Heart left ventricle (tissue), 16 donors: ENCODE measurements at regions not wholly inside any gene's neighbourhood (a gene's known extent, or its start where the extent isn't known, plus 50 kb on each side); places are given as distances from the start of the nearest gene placed in this dataset.
A peak's percentile ranks its signal among the peaks of the same experiment; 100 is the strongest.

Source experiments
- ATAC-seq, 4 donors: fragments of 200-7000 bp; cut with Tn5 transposase; one replicate each; pipeline ENCODE4 v1.9.1; 2020 to 2022; ENCODE audit warnings: moderate library complexity in 4 of 4, mild to moderate bottlenecking in 3 of 4, moderate number of reproducible peaks in 1 of 4
- DNase-seq, 5 donors: peaks; one replicate each; pipeline ENCODE4 v3.0.0-alpha.2; 2020
- H3K27ac ChIP-seq, 12 donors: fragments of 200-600 bp; sonication (generic) in 4 of 12; one replicate each; pipeline versions ENCODE4 v1.5.0 to v1.8.0; 2016 to 2022; ENCODE audit warnings: mild to moderate bottlenecking in 2 of 12
- H3K27me3 ChIP-seq, 9 donors: fragments of 200-600 bp; sonication (generic) in 2 of 9; one replicate each; pipeline versions ENCODE4 v1.5.1 to v1.8.0; 2016 to 2022; ENCODE audit warnings: mild to moderate bottlenecking in 3 of 9
- H3K36me3 ChIP-seq, 9 donors: fragments of 200-600 bp; sonication (generic) in 2 of 9; one replicate each; pipeline versions ENCODE4 v1.5.0 to v1.8.0; 2018 to 2022; ENCODE audit warnings: mild to moderate bottlenecking in 2 of 9
- H3K4me1 ChIP-seq, 12 donors: fragments of 200-600 bp; sonication (generic) in 4 of 12; one replicate each; pipeline versions ENCODE4 v1.5.0 to v1.8.0; 2016 to 2022; ENCODE audit warnings: mild to moderate bottlenecking in 3 of 12
- H3K4me3 ChIP-seq, 12 donors: fragments of 200-600 bp; sonication (generic) in 4 of 12; one replicate each; pipeline versions ENCODE4 v1.5.0 to v1.8.0; 2017 to 2022; ENCODE audit warnings: mild to moderate bottlenecking in 9 of 12, moderate library complexity in 4 of 12
- H3K9me3 ChIP-seq, 12 donors: fragments of 200-600 bp; sonication (generic) in 4 of 12; one replicate each; pipeline versions ENCODE4 v1.5.0 to v1.8.0; 2016 to 2022; ENCODE audit warnings: mild to moderate bottlenecking in 1 of 12
- POLR2A ChIP-seq, 2 donors: fragments of 450-650 bp; IDR thresholded peaks; one replicate each; pipeline ENCODE4 v1.6.1; 2017; ENCODE audit warnings: antibody characterized with exemption in 2 of 2, mild to moderate bottlenecking in 2 of 2, moderate library complexity in 2 of 2
- WGBS, 4 donors: extraction: QIAGEN DNeasy Blood & Tissue Kit in 2 of 4; methylation state at CpG; one replicate each; pipeline versions ENCODE4 v1.1.5 to v1.1.7; 2013 to 2018; 5-methylcytosine and 5-hydroxymethylcytosine counted together
- intact Hi-C, 10 donors: fragments of 100-400 bp; cut with DNase I; formaldehyde crosslinking; loops; one replicate each; pipeline versions ENCODE4 v1.11.1 to v1.14.2; 2022
- TF ChIP-seq, protein P1 (sequence below), 12 donors: fragments of 200-600 bp; sonication (generic) in 4 of 12; IDR thresholded peaks; one replicate each; pipeline versions ENCODE4 v1.5.0 to v1.8.0; 2018 to 2022; ENCODE audit warnings: antibody characterized with exemption in 12 of 12, mild to moderate bottlenecking in 5 of 12
- donor health status: ischemic (EF 13 %, LVEDD 7.1; RV severe dilation, severe dysfunction).
- donor health status: healthy with polysubstance abuse.
- donor health status: DM: no; HTN: yes; CAD: no.
- donor health status: DM: no; HTN: no; CAD: no.
- donor health status: ischemic (EF 25% LVEDD 6.9; RV normal size, moderate dysfunction).
- donor health status: ischemic (EF 25% LVEDD 5.7; RV mildly dilated, moderate dysfunction).
- donor health status: healthy.
- donor health status: DM: yes; HTN: yes; CAD: no.
- donor health status: ischemic (EF 35%, LVEDD 5.7; RV mildly dilated, moderate dysfunction).
- donor health status: nonischemic (EF 11% LVEDD 7.7; RV severe dilation, severe dysfunction).
- donor health status: DM: yes; HTN: yes; CAD: no.
- donor health status: PGD.
- donor health status: ischemic (EF 29% LVEDD 5.4; RV normal size, mild dysfunction).
- donor health status: nonischemic (EF 23%, LVEDD 6.1; RV moderate dilation, normal function).

DNA sequence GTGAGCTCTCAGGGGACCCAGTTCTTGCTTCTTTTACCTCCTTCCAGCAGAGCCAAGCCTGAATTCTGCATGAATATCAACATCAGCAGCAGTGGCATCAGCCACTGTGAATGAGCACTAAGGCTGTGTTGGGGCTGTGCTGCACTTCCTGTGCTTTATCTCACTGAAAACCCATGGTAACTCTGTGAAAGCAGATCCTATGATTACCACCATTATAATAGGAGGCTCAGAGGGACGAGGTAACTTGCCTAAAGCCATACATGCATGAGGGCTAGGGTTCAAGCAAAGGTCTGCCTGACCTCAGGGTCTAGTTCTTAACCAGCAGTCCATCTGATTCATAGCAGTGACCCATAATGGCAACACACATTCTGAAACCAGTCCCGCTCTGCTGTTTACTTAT, 60.5 kb upstream of the RAPGEF1 start:
- Histone ChIP-seq H3K4me3 (no peak overlapping the region), H3K36me3 (no peaks in the 10 kb centered on the region), H3K4me1 (no peaks in the 10 kb centered on the region), H3K27me3 (peaks cover 0 to 22% (median 2%) of the 10 kb centered on the region in 9 donors), H3K9me3 (no peaks in the 10 kb centered on the region), H3K27ac (no peak overlapping the region)
- ATAC-seq: no peak
- DNase-seq: no peak
- intact Hi-C loops: no loop called here
- TF ChIP-seq POLR2A (IDR thresholded peaks at IDR 0.05): no peak
- TF ChIP-seq, protein P1, sequence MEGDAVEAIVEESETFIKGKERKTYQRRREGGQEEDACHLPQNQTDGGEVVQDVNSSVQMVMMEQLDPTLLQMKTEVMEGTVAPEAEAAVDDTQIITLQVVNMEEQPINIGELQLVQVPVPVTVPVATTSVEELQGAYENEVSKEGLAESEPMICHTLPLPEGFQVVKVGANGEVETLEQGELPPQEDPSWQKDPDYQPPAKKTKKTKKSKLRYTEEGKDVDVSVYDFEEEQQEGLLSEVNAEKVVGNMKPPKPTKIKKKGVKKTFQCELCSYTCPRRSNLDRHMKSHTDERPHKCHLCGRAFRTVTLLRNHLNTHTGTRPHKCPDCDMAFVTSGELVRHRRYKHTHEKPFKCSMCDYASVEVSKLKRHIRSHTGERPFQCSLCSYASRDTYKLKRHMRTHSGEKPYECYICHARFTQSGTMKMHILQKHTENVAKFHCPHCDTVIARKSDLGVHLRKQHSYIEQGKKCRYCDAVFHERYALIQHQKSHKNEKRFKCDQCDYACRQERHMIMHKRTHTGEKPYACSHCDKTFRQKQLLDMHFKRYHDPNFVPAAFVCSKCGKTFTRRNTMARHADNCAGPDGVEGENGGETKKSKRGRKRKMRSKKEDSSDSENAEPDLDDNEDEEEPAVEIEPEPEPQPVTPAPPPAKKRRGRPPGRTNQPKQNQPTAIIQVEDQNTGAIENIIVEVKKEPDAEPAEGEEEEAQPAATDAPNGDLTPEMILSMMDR (IDR thresholded peaks at IDR 0.05): no peak
- 54 to 71% (median 60%) methylated on average over 2 of the region's 2 CpGs for WGBS, 4 donors

- Histone ChIP-seq H3K4me1 (no peaks in the 10 kb centered on the region), H3K27ac (no peak overlapping the region), H3K9me3 (no peaks in the 10 kb centered on the region), H3K27me3 (peaks cover 0 to 18% (median 0%) of the 10 kb centered on the region in 9 donors), H3K36me3 (no peaks in the 10 kb centered on the region), H3K4me3 (no peak overlapping the region)
- DNase-seq (peak in 4 of 5 donors; percentile 42 to 64 (median 46)), ATAC-seq (peak in 3 of 4 donors; percentile 58 to 65 (median 62))
- intact Hi-C loops: no loop called here
- TF ChIP-seq, protein P1 (IDR thresholded peaks at IDR 0.05): no peak
- TF ChIP-seq POLR2A (IDR thresholded peaks at IDR 0.05): no peak
- 51 to 54% (median 53%) methylated on average over 8 of the region's 8 CpGs for WGBS, 4 donors
These were observed 59.4 kb upstream of the RAPGEF1 start for GRCh38 chr9:131799177-131799823.

DNA sequence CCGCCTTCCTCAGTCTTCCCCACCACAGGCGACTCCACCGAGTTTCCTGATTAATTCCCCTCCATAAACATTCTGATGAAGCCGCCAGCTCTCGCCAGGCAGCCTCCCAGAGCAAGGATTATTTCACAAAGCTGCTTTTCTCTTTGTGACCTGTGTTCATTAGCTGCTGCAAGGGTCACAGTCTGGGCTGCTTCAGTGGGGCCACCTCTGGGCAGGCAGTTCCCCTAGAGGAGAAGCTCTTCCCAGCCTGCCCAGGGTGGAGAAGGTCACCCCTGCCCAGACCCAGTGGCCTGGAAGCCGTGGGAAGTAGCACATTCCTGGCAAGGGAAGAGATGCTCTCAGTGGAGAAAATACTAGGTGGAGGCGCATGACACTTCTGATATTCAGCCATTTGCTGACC, 58.4 kb upstream of the RAPGEF1 start:
- Histone ChIP-seq H3K9me3 (no peaks in the 10 kb centered on the region), H3K27me3 (peaks cover 0 to 22% (median 0%) of the 10 kb centered on the region in 9 donors), H3K4me1 (no peaks in the 10 kb centered on the region), H3K4me3 (no peak overlapping the region), H3K36me3 (no peaks in the 10 kb centered on the region), H3K27ac (no peak overlapping the region)
- no peak for ATAC-seq
- WGBS, 4 donors: 51 to 64% (median 62%) methylated on average over 7 of the region's 7 CpGs
- TF ChIP-seq, protein P1 (IDR thresholded peaks at IDR 0.05): no peak
- no peak for TF ChIP-seq POLR2A (IDR thresholded peaks at IDR 0.05)
- intact Hi-C loops: no loop called here
- DNase-seq: no peak

DNA sequence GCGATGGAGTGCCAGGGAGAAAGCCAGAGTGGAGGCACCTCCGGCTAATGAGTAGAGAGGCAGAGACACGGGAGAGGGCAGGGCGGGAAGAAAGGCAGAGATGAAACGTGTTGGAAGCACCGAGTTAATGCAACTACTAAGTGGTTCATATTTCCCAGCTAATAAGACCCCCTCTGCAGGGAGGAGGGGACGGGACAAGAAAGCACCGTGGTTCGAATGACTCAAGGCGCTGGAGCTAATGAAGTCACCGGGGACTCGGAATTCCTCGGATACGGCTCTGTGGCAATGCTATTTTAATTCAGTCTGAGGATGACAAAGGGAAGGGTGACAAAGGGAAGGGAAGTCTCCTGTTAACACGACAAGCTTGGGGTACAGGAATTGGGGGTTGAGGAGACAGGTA, 54.5 kb upstream of the RAPGEF1 start:
- Histone ChIP-seq H3K27me3 (peaks cover 0 to 30% (median 0%) of the 10 kb centered on the region in 9 donors), H3K9me3 (peaks cover 0 to 6% (median 0%) of the 10 kb centered on the region in 12 donors), H3K27ac (no peak overlapping the region), H3K4me3 (no peak overlapping the region), H3K36me3 (no peaks in the 10 kb centered on the region), H3K4me1 (no peaks in the 10 kb centered on the region)
- ATAC-seq (no peak), DNase-seq (no peak)
- TF ChIP-seq, protein P1 (IDR thresholded peaks at IDR 0.05): no peak
- no peak for TF ChIP-seq POLR2A (IDR thresholded peaks at IDR 0.05)
- 64 to 67% (median 65%) methylated on average over 15 of the region's 15 CpGs for WGBS, 4 donors
- intact Hi-C loops: no loop called here
